HG02885 (cell line): ENCODE measurements at regions not wholly inside any gene's neighbourhood (a gene's known extent, or its start where the extent isn't known, plus 50 kb on each side); places are given as distances from the start of the nearest gene placed in this dataset.

Experiments used
- ATAC-seq: cut with Tn5 transposase; IDR thresholded peaks from one replicate; pipeline ENCODE4 v1.9.1; 2021; ENCODE audit warnings: mild to moderate bottlenecking; ENCODE audit not compliant: unreplicated experiment, poor library complexity

GRCh38 chr5:136434795-136435194 is 69.5 kb upstream of the TRPC7 start:
- ATAC-seq: no peak

GRCh38 chr5:136432705-136433104 is 67.4 kb upstream of the TRPC7 start:
- no peak for ATAC-seq

GRCh38 chr5:136430081-136430480 is 64.7 kb upstream of the TRPC7 start:
- ATAC-seq: no peak

GRCh38 chr5:136427426-136427825 is 62.1 kb upstream of the TRPC7 start:
- no peak for ATAC-seq

- no peak for ATAC-seq
These were observed 60.6 kb upstream of the TRPC7 start for GRCh38 chr5:136425921-136426320.

- ATAC-seq: peak; percentile 82
These were observed 59.7 kb upstream of the TRPC7 start for GRCh38 chr5:136424835-136425584.

GRCh38 chr5:136423944-136424606 is 58.7 kb upstream of the TRPC7 start:
- no peak for ATAC-seq

- ATAC-seq: no peak
These were observed 55.0 kb upstream of the TRPC7 start for GRCh38 chr5:136420168-136420898.

GRCh38 chr5:136418301-136418700 is 53.0 kb upstream of the TRPC7 start:
- no peak for ATAC-seq
